K562 (cell line): ENCODE measurements at regions not wholly inside any gene's neighbourhood (a gene's known extent, or its start where the extent isn't known, plus 50 kb on each side); places are given as distances from the start of the nearest gene placed in this dataset.
A peak's percentile ranks its signal among the peaks of the same experiment; 100 is the strongest.

Experiments used
- ATAC-seq: fragments of 200-7000 bp; cut with Tn5 transposase; 3 replicates; pipeline ENCODE4 v1.9.1; 2020; ENCODE audit warnings: moderate library complexity
- BruUV-seq: library from RNA; stranded (reverse); fragments of 400-500 nt; replicated peaks from 2 replicates; lab custom pipeline; 2021; lab: Mats Ljungman, UMichigan
- CTCF ChIA-PET: fragments of 300-600 bp; formaldehyde crosslinking; extraction: SDS; loops from one replicate; lab custom pipeline; 2021; ENCODE audit warnings: low intra/inter-chr PET ratio; lab: Yijun Ruan, JAX
- POLR2A ChIA-PET: fragments of 300-600, 350-650 bp; sonication (Branson Sonifier 250); formaldehyde crosslinking; extraction: SDS; loops from one replicate; lab custom pipeline; 2021; ENCODE audit warnings: antibody characterized with exemption, inconsistent platforms; lab: Yijun Ruan, JAX
- DNase-seq, 4 experiments: peaks; one replicate each; pipeline versions ENCODE4 v3.0.0 to v3.0.0-alpha.2; 2011 to 2018; ENCODE audit warnings: low spot score in 3 of 4, mixed read lengths in 3 of 4; ENCODE audit errors: extremely low read depth in 1 of 4
- FAIRE-seq: peaks from 2 replicates; lab custom pipeline; 2011; peaks lifted over from hg19 to GRCh38; lab: Jason Lieb, UNC
- H2AFZ ChIP-seq: 2 replicates; pipeline ENCODE4 v1.6.0; 2011; ENCODE audit warnings: low read depth, low read length, control low read depth, inconsistent platforms
- H3K27ac ChIP-seq: fragments of 200-600 bp; 3 replicates; pipeline ENCODE4 v1.8.0; 2011; ENCODE audit warnings: low read depth, mild to moderate bottlenecking, control low read depth, inconsistent platforms, low read length, moderate library complexity, mixed read lengths; ENCODE audit errors: extremely low read depth
- H3K27me3 ChIP-seq, 2 experiments: fragments of 300-600 bp in 1 of 2; 2 replicates in 1 of 2; 3 replicates in 1 of 2; pipeline versions ENCODE4 v1.6.0 to v1.8.0; 2011; ENCODE audit warnings: inconsistent platforms in 2 of 2, low read length in 2 of 2, mild to moderate bottlenecking in 1 of 2, mixed read lengths in 1 of 2, moderate library complexity in 1 of 2; ENCODE audit not compliant: control insufficient read depth in 2 of 2, insufficient read depth in 2 of 2
- H3K36me3 ChIP-seq: fragments of 300-600 bp; 3 replicates; pipeline ENCODE4 v1.8.0; 2011; ENCODE audit warnings: mild to moderate bottlenecking, low read length, inconsistent platforms; ENCODE audit not compliant: control insufficient read depth, insufficient read depth
- H3K4me1 ChIP-seq, 2 experiments: fragments of 200-600 bp in 1 of 2; replicated peaks in 1 of 2; 2 replicates in 1 of 2; 3 replicates in 1 of 2; pipeline versions ENCODE4 v1.5.1 to v1.8.0; 2011; ENCODE audit warnings: inconsistent platforms in 2 of 2, low read length in 2 of 2, mild to moderate bottlenecking in 1 of 2, mixed read lengths in 1 of 2, moderate library complexity in 1 of 2; ENCODE audit not compliant: control insufficient read depth in 2 of 2, insufficient read depth in 2 of 2
- H3K4me2 ChIP-seq: 2 replicates; pipeline ENCODE4 v1.6.1; 2011; ENCODE audit warnings: low read length, control low read depth, inconsistent platforms, mixed read lengths; ENCODE audit not compliant: insufficient read depth
- H3K4me3 ChIP-seq: fragments of 200-600 bp; sonication (generic), shearing (Covaris generic); 2 replicates; pipeline ENCODE4 v1.5.1; 2016; ENCODE audit warnings: control low read depth, inconsistent platforms
- H3K79me2 ChIP-seq: fragments of 200-600 bp; 3 replicates; pipeline ENCODE4 v1.8.0; 2011; ENCODE audit warnings: low read length, inconsistent platforms; ENCODE audit not compliant: control insufficient read depth, insufficient read depth
- H3K9ac ChIP-seq, 2 experiments: 2 replicates each; pipeline versions ENCODE4 v1.6.0 to v1.6.1; 2011; ENCODE audit warnings: low read depth in 2 of 2, low read length in 2 of 2, control low read depth in 1 of 2, inconsistent platforms in 1 of 2, mild to moderate bottlenecking in 1 of 2, mixed read lengths in 1 of 2; ENCODE audit not compliant: insufficient read depth in 1 of 2
- H3K9me1 ChIP-seq: one replicate; pipeline ENCODE4 v1.6.0; 2011; ENCODE audit warnings: inconsistent platforms, mild to moderate bottlenecking, low read length, moderate library complexity; ENCODE audit not compliant: control insufficient read depth, insufficient read depth
- H3K9me3 ChIP-seq: replicated peaks from 2 replicates; pipeline ENCODE4 v1.5.1; 2011; ENCODE audit warnings: low read depth, low read length, inconsistent platforms; ENCODE audit not compliant: control insufficient read depth, insufficient read depth
- H4K20me1 ChIP-seq: replicated peaks from 2 replicates; pipeline ENCODE4 v1.6.1; 2011; ENCODE audit warnings: low read length, inconsistent platforms, mixed read lengths; ENCODE audit not compliant: control insufficient read depth, insufficient read depth
- BRD4 ChIP-seq: fragments of 200-600 bp; sonication (generic); IDR thresholded peaks from 2 replicates; pipeline ENCODE4 v1.6.1; 2017; ENCODE audit warnings: inconsistent platforms
- C11orf30 ChIP-seq: fragments of 450-650 bp; IDR thresholded peaks from 2 replicates; pipeline ENCODE4 v1.6.1; 2016; ENCODE audit warnings: low read depth, mild to moderate bottlenecking
- DPF2 ChIP-seq: fragments of 450-650 bp; IDR thresholded peaks from 2 replicates; pipeline ENCODE4 v1.6.1; 2016
- HDAC8 ChIP-seq: fragments of 450-650 bp; IDR thresholded peaks from 2 replicates; pipeline ENCODE4 v1.6.1; 2016; ENCODE audit warnings: mild to moderate bottlenecking, missing genetic modification characterization, moderate library complexity, missing compliant biosample characterization
- MAFF ChIP-seq: IDR thresholded peaks from 2 replicates; pipeline ENCODE4 v1.6.1; 2012; ENCODE audit warnings: low read length, improper control_type of control experiment
- MAFG ChIP-seq: fragments of 450-650 bp; conservative IDR thresholded peaks from 2 replicates; pipeline ENCODE4 v1.6.1; 2016; ENCODE audit warnings: missing genetic modification characterization, missing compliant biosample characterization
- MAFK ChIP-seq: IDR thresholded peaks from 2 replicates; pipeline ENCODE4 v1.6.1; 2011; ENCODE audit warnings: low read length, improper control_type of control experiment
- SMAD4 ChIP-seq: fragments of 250-450 bp; sonication (Bioruptor Pico); conservative IDR thresholded peaks from 2 replicates; pipeline ENCODE4 v1.8.0; 2021; ENCODE audit warnings: inconsistent platforms, mild to moderate bottlenecking, moderate library complexity
- SNRNP70 ChIP-seq: fragments of 200-400 bp; formaldehyde crosslinking; optimal IDR thresholded peaks from 2 replicates; pipeline ENCODE3; 2017; ENCODE audit warnings: low read depth, low read length
- TAF15 ChIP-seq: fragments of 200-400 bp; formaldehyde crosslinking; IDR thresholded peaks from 2 replicates; pipeline ENCODE4 v1.6.1; 2017; ENCODE audit warnings: mild to moderate bottlenecking, low read depth, low read length, moderate library complexity
- ZBTB12 ChIP-seq: fragments of 250-450 bp; sonication (Bioruptor Pico); IDR thresholded peaks from 2 replicates; pipeline ENCODE4 v1.4.0; 2020
- ZNF133 ChIP-seq: fragments of 250-450 bp; sonication (Bioruptor Pico); IDR thresholded peaks from 2 replicates; pipeline ENCODE4 v1.4.0; 2020; ENCODE audit warnings: mild to moderate bottlenecking
- ZNF316 ChIP-seq: fragments of 450-650 bp; IDR thresholded peaks from 2 replicates; pipeline ENCODE4 v1.6.1; 2016
- WGBS: fragments of 100-300 bp; shearing (Covaris generic); methylation state at CpG from one replicate; pipeline ENCODE4 v1.1.6; 2016; ENCODE audit warnings: low coverage, mixed read lengths; ENCODE audit not compliant: insufficient coverage; ENCODE audit errors: missing lambda C conversion rate; 5-methylcytosine and 5-hydroxymethylcytosine counted together
- in situ Hi-C: fragments of 300-500 bp; cut with MboI; formaldehyde crosslinking; loops from 4 replicates; pipeline ENCODE4 v1.15.0; 2018; ENCODE audit warnings: inconsistent platforms, mixed read lengths
- intact Hi-C: fragments of 100-400 bp; cut with micrococcal nuclease; formaldehyde crosslinking; loops from 2 replicates; pipeline ENCODE4 v1.14.2; 2022
- TF ChIP-seq, protein P1 (sequence below), 2 experiments: IDR thresholded peaks; 2 replicates each; pipeline ENCODE4 v1.6.1; 2011; ENCODE audit warnings: borderline replicate concordance in 1 of 2, control low read depth in 1 of 2, low read depth in 1 of 2, low read length in 1 of 2, mild to moderate bottlenecking in 1 of 2, mixed read lengths in 1 of 2, moderate library complexity in 1 of 2; ENCODE audit not compliant: insufficient read depth in 1 of 2, insufficient read length in 1 of 2, poor library complexity in 1 of 2, severe bottlenecking in 1 of 2; ENCODE audit errors: extremely low read depth in 1 of 2

- TF ChIP-seq HDAC8 (tag) (no peak), SNRNP70 (no peak), SMAD4 (CRISPR knock-in tag) (no peak), BRD4 (no peak), ZBTB12 (CRISPR knock-in tag) (no peak), DPF2 (no peak)
These were observed 360.4 kb upstream of the CNTN6 start (continued) for GRCh38 chr3:732326-732928.

GRCh38 chr3:733313-733712 is 359.5 kb upstream of the CNTN6 start:
- no peak for ATAC-seq
- Histone ChIP-seq H2AFZ (no peak overlapping the region), H3K27ac (no peak overlapping the region), H3K4me3 (no peak overlapping the region), H4K20me1 (no peaks in the 10 kb centered on the region), H3K9me3 (no peaks in the 10 kb centered on the region; the same call in 1 of the 2 replicates), H3K9ac (no peak overlapping the region), H3K4me1 (no peaks in the 10 kb centered on the region)
- 1% methylated on average over 4 of the region's 4 CpGs for WGBS
- in situ Hi-C loops = no loop called here
- FAIRE-seq = no peak
- TF ChIP-seq C11orf30 (peak; percentile 53; the same call in 1 of the 2 replicates), MAFF (peak; percentile 86), ZNF133 (CRISPR knock-in tag) (no peak), MAFK (peak; percentile 87), MAFG (tag) (peak; percentile 62; the same call in 1 of the 2 replicates), TAF15 (no peak), ZNF316 (peak; percentile 71)
- TF ChIP-seq, protein P1, sequence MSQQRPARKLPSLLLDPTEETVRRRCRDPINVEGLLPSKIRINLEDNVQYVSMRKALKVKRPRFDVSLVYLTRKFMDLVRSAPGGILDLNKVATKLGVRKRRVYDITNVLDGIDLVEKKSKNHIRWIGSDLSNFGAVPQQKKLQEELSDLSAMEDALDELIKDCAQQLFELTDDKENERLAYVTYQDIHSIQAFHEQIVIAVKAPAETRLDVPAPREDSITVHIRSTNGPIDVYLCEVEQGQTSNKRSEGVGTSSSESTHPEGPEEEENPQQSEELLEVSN (IDR thresholded peaks at IDR 0.05; ENCODE audit: borderline replicate concordance in 1 of 2, extremely low read depth in 1 of 2, insufficient read depth in 1 of 2, insufficient read length in 1 of 2, low read depth in 1 of 2, low read length in 1 of 2, poor library complexity in 1 of 2, severe bottlenecking in 1 of 2) = no peak
- TF ChIP-seq, all 486 proteins: peak for 5
- BruUV-seq = no TSS peak
- Histone ChIP-seq H3K36me3 (no peaks in the 10 kb centered on the region), H3K79me2 (no peaks in the 10 kb centered on the region), H3K9me1 (no peaks in the 10 kb centered on the region), H3K27me3 (no peaks in the 10 kb centered on the region), H3K4me2 (no peak overlapping the region)
- DNase-seq = no peak
- intact Hi-C loops = no loop called here
- ChIA-PET POLR2A (no interaction called here), CTCF (no interaction called here)
